ENCODE measurements at regions not wholly inside any gene's neighbourhood (a gene's known extent, or its start where the extent isn't known, plus 50 kb on each side); places are given as distances from the start of the nearest gene placed in this dataset.

GRCh38 chr7:41136551-41136950, 566.3 kb downstream of the INHBA start:
- no peak for TF ChIP-seq CTCF (IDR thresholded peaks at IDR 0.05 in 8 of 11, conservative IDR thresholded peaks at IDR 0.05 in 3 of 11)
- no peak for TF ChIP-seq POLR2A (IDR thresholded peaks at IDR 0.05)
